Motor neuron (in vitro differentiated cells): ENCODE measurements at regions not wholly inside any gene's neighbourhood (a gene's known extent, or its start where the extent isn't known, plus 50 kb on each side); places are given as distances from the start of the nearest gene placed in this dataset.

Experiments used
- ATAC-seq, 8 experiments: fragments of 200-7000 bp; cut with Tn5 transposase; replicated peaks in 6 of 8; 2 replicates each; pipeline ENCODE4 v1.8.0; 2021; ENCODE audit warnings: mild to moderate bottlenecking in 8 of 8, moderate library complexity in 8 of 8
- H3K27ac ChIP-seq, 2 donors: fragments of 250-450 bp; sonication (Bioruptor Pico); 2 replicates each; pipeline ENCODE4 v1.9.0; 2021; ENCODE audit warnings: antibody characterized with exemption in 2 of 2, mild to moderate bottlenecking in 2 of 2, moderate library complexity in 1 of 2
- H3K4me1 ChIP-seq, 2 donors: fragments of 250-450 bp; sonication (Bioruptor Pico); replicated peaks in 1 of 2; 2 replicates each; pipeline ENCODE4 v1.6.1; 2021; ENCODE audit warnings: antibody characterized with exemption in 2 of 2, mild to moderate bottlenecking in 2 of 2, moderate library complexity in 1 of 2
- H3K4me3 ChIP-seq, 5 donors: fragments of 250-450 bp; sonication (Bioruptor Pico); 2 replicates each; pipeline ENCODE4 v1.9.0; 2021; ENCODE audit warnings: antibody characterized with exemption in 5 of 5, mild to moderate bottlenecking in 5 of 5, moderate library complexity in 4 of 5
- WGBS, 10 experiments: fragments of 450-650 bp; shearing (Covaris generic); methylation state at CpG; one replicate each; pipeline ENCODE4 v1.0.0; 2022; 5-methylcytosine and 5-hydroxymethylcytosine counted together
- in situ Hi-C, 9 experiments: fragments of 400-800 bp; cut with MboI; loops; one replicate each; pipeline ENCODE4 v1.15.0; 2021; ENCODE audit warnings: low sequenced_read_pairs in 9 of 9, low pct_unique_long_range_greater_than_20kb in 2 of 9; ENCODE audit not compliant: unreplicated experiment in 9 of 9

DNA sequence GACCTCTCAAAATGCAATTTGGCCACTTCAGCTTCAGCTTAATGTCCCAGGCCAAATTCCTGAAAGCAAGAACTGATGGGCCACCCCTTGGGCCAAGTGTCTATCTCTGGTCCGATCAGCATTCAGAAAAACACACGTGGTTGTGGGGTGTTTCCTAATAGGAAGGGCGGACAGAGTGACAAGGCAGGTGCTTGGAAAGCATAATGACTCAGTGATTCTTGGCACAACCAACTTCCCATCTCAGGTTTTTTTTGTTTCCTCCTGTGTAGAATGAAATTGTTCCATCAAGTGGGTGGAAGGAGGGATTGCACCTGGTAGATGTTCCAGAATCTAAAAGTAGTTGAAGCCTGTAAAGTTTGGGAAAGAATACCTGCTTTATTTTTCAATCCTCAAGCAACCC is 155.6 kb downstream of the HS3ST2 start:
- in situ Hi-C loops, result no loop called here
- H3K4me3 ChIP-seq, result no peak overlapping the region
- peak in 2 of 8 experiments; percentile 61 to 91 for ATAC-seq
- WGBS, 10 experiments, result 6 to 100% (median 66%) methylated on average over 1 to 3 of the region's 3 CpGs; no CpG with 5 or more reads in 2 of the 10 experiments
- H3K27ac ChIP-seq, result no peak overlapping the region
- H3K4me1 ChIP-seq, result peaks cover 46 to 50% of the 10 kb centered on the region in 2 donors

- ATAC-seq, result no peak
- in situ Hi-C loops, result no loop called here
- 0 to 95% (median 42%) methylated on average over 1 to 3 of the region's 3 CpGs; no CpG with 5 or more reads in 5 of the 10 experiments for WGBS, 10 experiments
- Histone ChIP-seq H3K4me1 (peaks cover 46 to 50% of the 10 kb centered on the region in 2 donors), H3K27ac (no peak overlapping the region), H3K4me3 (no peak overlapping the region)
Measured at GRCh38 chr16:22968931-22969330, 155.0 kb downstream of the HS3ST2 start.

DNA sequence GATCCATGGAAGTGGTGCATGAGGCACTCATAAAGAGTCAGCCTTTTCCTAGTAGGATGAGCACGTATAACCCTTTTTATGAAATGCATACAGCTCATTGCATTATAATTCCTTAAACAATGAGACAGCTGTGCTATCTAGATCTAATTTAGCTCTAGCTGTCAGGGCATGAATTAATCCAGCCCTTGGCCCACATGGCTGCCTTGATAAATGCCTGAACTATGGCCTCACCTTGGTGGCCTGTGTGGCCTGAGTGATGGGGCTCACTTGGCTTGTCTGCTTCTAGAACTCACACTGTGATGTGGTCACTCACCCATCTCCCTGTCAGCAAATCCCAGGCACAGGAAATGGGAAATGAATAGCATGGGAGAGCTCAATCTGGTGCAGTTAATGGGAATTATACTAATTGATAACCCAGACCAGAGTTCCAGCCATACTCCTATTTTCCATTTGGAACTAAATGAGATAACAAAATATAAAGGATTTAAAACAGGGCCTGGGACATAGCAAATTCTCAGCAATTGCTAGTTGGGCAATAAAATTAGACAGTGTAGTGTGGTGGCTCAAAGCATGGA is 153.6 kb downstream of the HS3ST2 start:
- H3K27ac ChIP-seq, result peak overlapping the region; percentile 5 to 30
- ATAC-seq, result peak in 4 of 8 experiments; percentile 28 to 73 (median 62)
- H3K4me1 ChIP-seq, result peaks cover 46 to 50% of the 10 kb centered on the region in 2 donors
- H3K4me3 ChIP-seq, result no peak overlapping the region
- 9% methylated on average over 1 of the region's 1 CpG; no CpG with 5 or more reads in 9 of the 10 experiments for WGBS, 10 experiments
- in situ Hi-C loops, result no loop called here
